ENCODE measurements at regions not wholly inside any gene's neighbourhood (a gene's known extent, or its start where the extent isn't known, plus 50 kb on each side); places are given as distances from the start of the nearest gene placed in this dataset.

GRCh38 chr12:61757831-61758505 is 502.2 kb upstream of the USP15 start:
- WGBS (ENCODE audit: extremely low coverage, insufficient coverage, insufficient read length): no CpG with 5 or more reads among the region's 5 CpGs
- no peak overlapping the region for H3K9ac ChIP-seq (ENCODE audit: low read length)
- no peak overlapping the region for H3K4me3 ChIP-seq (ENCODE audit: low read depth, low read length)
- H3K36me3 ChIP-seq (ENCODE audit: control insufficient read depth in 1 of 2, insufficient read depth in 2 of 2, low read length in 2 of 2): no peaks in the 10 kb centered on the region
- H2AFZ ChIP-seq (ENCODE audit: insufficient read depth, low read length, poor library complexity): no peak overlapping the region
- no peak overlapping the region for H4K8ac ChIP-seq (ENCODE audit: low read depth, low read length)
- no peak overlapping the region for H3K18ac ChIP-seq (ENCODE audit: low read length)
- no peak overlapping the region for H2AK5ac ChIP-seq (ENCODE audit: low read length)
- no peak overlapping the region for H3K23ac ChIP-seq (ENCODE audit: low read length)
- H3K27ac ChIP-seq (ENCODE audit: low read depth, low read length): no peak overlapping the region
- H3K79me1 ChIP-seq (ENCODE audit: low read length): no peaks in the 10 kb centered on the region
- no peaks in the 10 kb centered on the region for H3K4me1 ChIP-seq (ENCODE audit: control insufficient read depth in 1 of 2, insufficient read depth in 2 of 2, low read length in 2 of 2)
- H3K14ac ChIP-seq (ENCODE audit: low read length): no peak overlapping the region
- H4K91ac ChIP-seq (ENCODE audit: low read depth, low read length): no peak overlapping the region
- H2BK5ac ChIP-seq (ENCODE audit: low read depth, low read length, poor library complexity): no peak overlapping the region
- H3K4me2 ChIP-seq (ENCODE audit: low read length): no peak overlapping the region
- no peaks in the 10 kb centered on the region for H3K9me3 ChIP-seq (ENCODE audit: insufficient read depth, low read depth, low read length)
- no peak overlapping the region for H2BK12ac ChIP-seq (ENCODE audit: low read length)
- H2BK120ac ChIP-seq (ENCODE audit: insufficient read depth, low read length, poor library complexity): no peak overlapping the region
- H3K4ac ChIP-seq (ENCODE audit: low read depth, low read length): no peak overlapping the region
- H4K12ac ChIP-seq (ENCODE audit: low read depth, low read length): no peak overlapping the region
- no peaks in the 10 kb centered on the region for H3K27me3 ChIP-seq (ENCODE audit: insufficient read depth, low read length)
- DNase-seq: no peak
- no peaks in the 10 kb centered on the region for H3K79me2 ChIP-seq (ENCODE audit: control insufficient read depth, insufficient read depth, low read length, poor library complexity)

GRCh38 chr12:61758661-61759060 is 501.5 kb upstream of the USP15 start:
- Histone ChIP-seq H3K4ac (ENCODE audit: low read depth, low read length) (no peak overlapping the region), H3K79me1 (ENCODE audit: low read length) (no peaks in the 10 kb centered on the region), H3K4me2 (ENCODE audit: low read length) (no peak overlapping the region), H2AK5ac (ENCODE audit: low read length) (no peak overlapping the region), H3K27ac (ENCODE audit: low read depth, low read length) (no peak overlapping the region), H2BK5ac (ENCODE audit: low read depth, low read length, poor library complexity) (no peak overlapping the region), H4K12ac (ENCODE audit: low read depth, low read length) (no peak overlapping the region), H2BK120ac (ENCODE audit: insufficient read depth, low read length, poor library complexity) (no peak overlapping the region), H3K4me1 (ENCODE audit: control insufficient read depth in 1 of 2, insufficient read depth in 2 of 2, low read length in 2 of 2) (no peaks in the 10 kb centered on the region), H3K27me3 (ENCODE audit: insufficient read depth, low read length) (no peaks in the 10 kb centered on the region), H4K91ac (ENCODE audit: low read depth, low read length) (no peak overlapping the region), H3K14ac (ENCODE audit: low read length) (no peak overlapping the region), H3K4me3 (ENCODE audit: low read depth, low read length) (no peak overlapping the region), H2BK12ac (ENCODE audit: low read length) (no peak overlapping the region), H2AFZ (ENCODE audit: insufficient read depth, low read length, poor library complexity) (no peak overlapping the region), H4K8ac (ENCODE audit: low read depth, low read length) (no peak overlapping the region), H3K23ac (ENCODE audit: low read length) (no peak overlapping the region), H3K18ac (ENCODE audit: low read length) (no peak overlapping the region), H3K79me2 (ENCODE audit: control insufficient read depth, insufficient read depth, low read length, poor library complexity) (no peaks in the 10 kb centered on the region), H3K9ac (ENCODE audit: low read length) (no peak overlapping the region), H3K9me3 (ENCODE audit: insufficient read depth, low read depth, low read length) (no peaks in the 10 kb centered on the region), H3K36me3 (ENCODE audit: control insufficient read depth in 1 of 2, insufficient read depth in 2 of 2, low read length in 2 of 2) (no peaks in the 10 kb centered on the region)
- no peak for DNase-seq

- Histone ChIP-seq H3K36me3 (ENCODE audit: control insufficient read depth in 1 of 2, insufficient read depth in 2 of 2, low read length in 2 of 2) (no peaks in the 10 kb centered on the region), H3K79me2 (ENCODE audit: control insufficient read depth, insufficient read depth, low read length, poor library complexity) (no peaks in the 10 kb centered on the region), H3K27me3 (ENCODE audit: insufficient read depth, low read length) (no peaks in the 10 kb centered on the region), H2AK5ac (ENCODE audit: low read length) (no peak overlapping the region), H3K9me3 (ENCODE audit: insufficient read depth, low read depth, low read length) (peaks cover 3% of the 10 kb centered on the region), H3K14ac (ENCODE audit: low read length) (no peak overlapping the region), H4K91ac (ENCODE audit: low read depth, low read length) (no peak overlapping the region), H4K12ac (ENCODE audit: low read depth, low read length) (no peak overlapping the region), H2BK12ac (ENCODE audit: low read length) (no peak overlapping the region), H3K4ac (ENCODE audit: low read depth, low read length) (no peak overlapping the region), H3K4me3 (ENCODE audit: low read depth, low read length) (no peak overlapping the region), H3K79me1 (ENCODE audit: low read length) (no peaks in the 10 kb centered on the region), H2BK120ac (ENCODE audit: insufficient read depth, low read length, poor library complexity) (no peak overlapping the region), H3K4me2 (ENCODE audit: low read length) (no peak overlapping the region), H4K8ac (ENCODE audit: low read depth, low read length) (no peak overlapping the region), H2AFZ (ENCODE audit: insufficient read depth, low read length, poor library complexity) (no peak overlapping the region), H2BK5ac (ENCODE audit: low read depth, low read length, poor library complexity) (no peak overlapping the region), H3K27ac (ENCODE audit: low read depth, low read length) (no peak overlapping the region), H3K4me1 (ENCODE audit: control insufficient read depth in 1 of 2, insufficient read depth in 2 of 2, low read length in 2 of 2) (no peaks in the 10 kb centered on the region), H3K18ac (ENCODE audit: low read length) (no peak overlapping the region), H3K23ac (ENCODE audit: low read length) (no peak overlapping the region), H3K9ac (ENCODE audit: low read length) (no peak overlapping the region)
- WGBS (ENCODE audit: extremely low coverage, insufficient coverage, insufficient read length): no CpG with 5 or more reads among the region's 1 CpG
- no peak for DNase-seq
Observed at GRCh38 chr12:61765926-61766325, 494.3 kb upstream of the USP15 start.

- no CpG with 5 or more reads among the region's 1 CpG for WGBS (ENCODE audit: extremely low coverage, insufficient coverage, insufficient read length)
- Histone ChIP-seq H2BK12ac (ENCODE audit: low read length) (no peak overlapping the region), H3K27me3 (ENCODE audit: insufficient read depth, low read length) (no peaks in the 10 kb centered on the region), H4K12ac (ENCODE audit: low read depth, low read length) (no peak overlapping the region), H2AK5ac (ENCODE audit: low read length) (no peak overlapping the region), H3K9ac (ENCODE audit: low read length) (no peak overlapping the region), H4K8ac (ENCODE audit: low read depth, low read length) (no peak overlapping the region), H3K23ac (ENCODE audit: low read length) (no peak overlapping the region), H3K4me3 (ENCODE audit: low read depth, low read length) (no peak overlapping the region), H3K27ac (ENCODE audit: low read depth, low read length) (no peak overlapping the region), H3K4me1 (ENCODE audit: control insufficient read depth in 1 of 2, insufficient read depth in 2 of 2, low read length in 2 of 2) (no peaks in the 10 kb centered on the region), H3K14ac (ENCODE audit: low read length) (no peak overlapping the region), H2BK120ac (ENCODE audit: insufficient read depth, low read length, poor library complexity) (no peak overlapping the region), H3K36me3 (ENCODE audit: control insufficient read depth in 1 of 2, insufficient read depth in 2 of 2, low read length in 2 of 2) (no peaks in the 10 kb centered on the region), H3K79me2 (ENCODE audit: control insufficient read depth, insufficient read depth, low read length, poor library complexity) (no peaks in the 10 kb centered on the region), H3K79me1 (ENCODE audit: low read length) (no peaks in the 10 kb centered on the region), H3K4ac (ENCODE audit: low read depth, low read length) (no peak overlapping the region), H2BK5ac (ENCODE audit: low read depth, low read length, poor library complexity) (no peak overlapping the region), H3K4me2 (ENCODE audit: low read length) (no peak overlapping the region), H2AFZ (ENCODE audit: insufficient read depth, low read length, poor library complexity) (no peak overlapping the region), H3K18ac (ENCODE audit: low read length) (no peak overlapping the region), H3K9me3 (ENCODE audit: insufficient read depth, low read depth, low read length) (no peaks in the 10 kb centered on the region), H4K91ac (ENCODE audit: low read depth, low read length) (no peak overlapping the region)
- no peak for DNase-seq
Observed at GRCh38 chr12:61780435-61780834, 479.8 kb upstream of the USP15 start.

All from trophoblast cell (in vitro differentiated cells and primary cell).